HG02970 (cell line): ENCODE measurements at regions not wholly inside any gene's neighbourhood (a gene's known extent, or its start where the extent isn't known, plus 50 kb on each side); places are given as distances from the start of the nearest gene placed in this dataset.

Source experiments
- ATAC-seq: cut with Tn5 transposase; IDR thresholded peaks from one replicate; pipeline ENCODE4 v1.9.1; 2021; ENCODE audit warnings: mild to moderate bottlenecking, moderate library complexity, moderate number of reproducible peaks; ENCODE audit not compliant: unreplicated experiment, low FRiP score

DNA sequence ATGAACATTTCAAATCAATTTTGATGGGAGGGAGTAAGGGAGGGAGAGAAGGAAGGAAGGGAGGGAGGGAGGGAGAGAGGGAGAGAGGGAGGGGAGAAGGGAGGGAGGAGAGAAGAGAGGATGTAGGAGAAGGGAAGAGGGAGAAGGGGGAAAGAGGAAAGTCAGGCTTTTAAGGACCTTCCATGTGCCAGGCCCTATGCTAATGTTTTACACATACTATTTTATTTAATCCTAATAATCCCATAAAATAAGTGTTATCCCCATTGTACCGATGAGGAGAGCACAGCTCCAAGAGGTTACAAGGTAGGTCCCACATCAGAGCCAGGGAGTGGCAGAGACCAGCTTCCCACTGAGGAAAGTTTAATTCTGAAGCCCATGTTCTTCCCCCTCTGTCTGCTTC, 341.9 kb downstream of the RAB28 start:
- ATAC-seq, result no peak

- no peak for ATAC-seq
Measured at GRCh38 chr4:13137390-13137789, 346.8 kb downstream of the RAB28 start.

DNA sequence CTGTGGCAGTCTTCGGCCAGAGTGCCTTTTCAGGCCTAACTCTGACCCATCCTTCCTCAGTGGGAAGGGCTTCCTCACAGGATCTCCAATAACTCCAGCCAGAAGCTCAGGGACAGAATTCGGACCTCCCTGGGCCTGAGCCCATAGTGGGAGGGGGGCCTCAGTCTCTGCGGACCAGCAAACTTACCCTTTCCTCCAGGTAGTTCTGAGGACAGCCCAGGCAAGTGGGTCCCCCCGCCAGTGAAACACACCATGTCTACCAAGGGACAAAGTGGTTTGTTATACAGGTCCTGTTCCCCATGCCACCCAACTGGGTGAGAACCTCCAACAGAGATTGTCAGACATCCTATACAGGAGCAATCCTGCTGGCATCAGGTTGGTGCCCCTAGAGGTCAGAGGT, 350.4 kb downstream of the RAB28 start:
- ATAC-seq, result no peak

GRCh38 chr4:13130848-13131247, 353.3 kb downstream of the RAB28 start:
- ATAC-seq, result no peak

DNA sequence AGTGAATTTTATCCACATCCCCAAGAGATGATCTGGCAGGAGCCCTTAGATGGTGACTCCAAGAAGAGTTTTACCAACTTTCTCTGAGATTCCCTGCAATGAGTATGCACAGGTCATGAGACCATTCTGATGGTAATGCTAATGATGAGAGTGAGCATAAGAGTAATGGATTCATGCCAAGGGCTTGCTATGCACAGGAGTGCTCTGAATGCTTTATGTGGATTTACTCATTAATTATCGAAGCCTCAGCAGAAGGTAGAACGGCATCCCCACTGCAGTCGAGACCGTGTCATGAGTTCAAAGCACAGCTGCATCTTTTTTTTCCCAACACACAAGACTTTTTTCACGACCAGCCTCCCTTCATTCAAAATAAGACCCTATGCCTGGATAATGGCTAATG, 355.0 kb downstream of the RAB28 start:
- ATAC-seq, result no peak

- ATAC-seq, result no peak
Measured at GRCh38 chr4:13126976-13127910, 356.9 kb downstream of the RAB28 start.

- no peak for ATAC-seq
Measured at GRCh38 chr4:13118633-13119032, 365.5 kb downstream of the RAB28 start.

DNA sequence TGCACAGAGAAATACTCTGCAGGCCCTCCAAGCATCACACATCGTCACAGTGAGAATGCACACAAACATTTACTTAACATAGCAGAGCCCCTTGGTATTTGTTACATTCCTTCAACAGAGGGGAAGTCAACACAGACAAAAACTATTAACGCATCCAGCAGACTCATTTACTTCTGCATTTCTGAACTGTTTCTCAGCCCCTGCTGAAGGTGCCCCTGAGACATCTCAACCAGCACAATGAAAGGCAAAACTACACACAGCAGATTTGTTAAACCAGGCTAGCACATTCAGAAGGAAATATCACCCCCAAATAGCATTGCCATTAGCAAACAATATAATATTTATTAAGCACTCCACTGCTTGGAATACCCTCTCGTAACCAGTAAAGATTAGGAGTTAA, 367.0 kb downstream of the RAB28 start:
- ATAC-seq, result no peak

DNA sequence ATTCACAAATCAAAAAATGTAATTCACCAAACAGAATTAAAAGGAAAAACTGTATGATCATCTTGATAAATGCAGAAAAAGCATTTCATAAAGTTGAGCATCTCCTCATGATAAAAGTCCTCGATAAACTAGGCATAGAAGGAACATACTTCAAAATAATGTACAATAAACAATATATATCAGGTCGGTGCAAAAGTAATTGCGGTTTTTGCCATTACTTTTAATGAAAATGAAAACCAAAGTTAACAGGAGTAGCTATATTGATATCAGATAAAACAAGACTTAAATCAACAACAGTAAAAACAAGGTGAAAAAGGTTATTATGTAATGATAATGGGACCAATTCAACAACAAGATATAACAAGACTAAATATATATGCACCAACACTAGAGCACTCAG, 372.1 kb downstream of the RAB28 start:
- no peak for ATAC-seq

- no peak for ATAC-seq
Measured at GRCh38 chr4:13109536-13109935, 374.6 kb downstream of the RAB28 start.

GRCh38 chr4:13108096-13108495, 376.0 kb downstream of the RAB28 start:
- no peak for ATAC-seq

DNA sequence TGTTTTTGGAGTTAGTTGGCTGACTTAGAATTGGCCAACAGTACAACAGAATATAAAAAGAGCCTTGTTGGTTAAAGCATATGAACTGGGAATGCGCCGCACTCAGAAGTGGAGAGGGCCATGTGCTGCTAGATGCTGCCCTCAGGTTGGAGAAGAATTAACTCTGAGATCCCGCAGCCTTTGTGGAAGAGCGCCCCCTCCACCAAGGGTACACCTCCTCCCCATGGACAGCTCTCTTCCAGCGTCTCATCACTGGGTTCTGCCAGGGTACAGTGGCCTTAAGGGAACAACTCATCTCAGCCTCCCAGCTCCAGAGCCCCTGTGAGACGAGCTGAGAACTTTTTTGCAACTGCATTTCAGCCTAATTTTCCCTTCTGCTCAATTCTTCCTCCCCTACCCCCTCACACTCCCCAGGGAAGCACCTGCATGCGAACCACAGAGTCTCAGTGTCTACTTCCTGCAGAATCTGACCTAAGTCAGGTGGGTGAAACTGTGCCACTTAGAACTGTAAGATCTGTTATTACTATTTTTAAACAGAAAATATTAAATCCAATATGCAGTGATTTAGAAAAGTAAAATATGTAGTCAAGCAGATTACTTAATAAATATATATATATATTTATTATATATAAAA, 380.6 kb downstream of the RAB28 start:
- no peak for ATAC-seq

- ATAC-seq, result no peak
Measured at GRCh38 chr4:13102092-13102742, 381.9 kb downstream of the RAB28 start.

- no peak for ATAC-seq
Measured at GRCh38 chr4:13097971-13098370, 386.2 kb downstream of the RAB28 start.

GRCh38 chr4:13095722-13096121, 388.4 kb downstream of the RAB28 start:
- ATAC-seq, result no peak

GRCh38 chr4:13093170-13093569, 391.0 kb downstream of the RAB28 start:
- ATAC-seq, result no peak

DNA sequence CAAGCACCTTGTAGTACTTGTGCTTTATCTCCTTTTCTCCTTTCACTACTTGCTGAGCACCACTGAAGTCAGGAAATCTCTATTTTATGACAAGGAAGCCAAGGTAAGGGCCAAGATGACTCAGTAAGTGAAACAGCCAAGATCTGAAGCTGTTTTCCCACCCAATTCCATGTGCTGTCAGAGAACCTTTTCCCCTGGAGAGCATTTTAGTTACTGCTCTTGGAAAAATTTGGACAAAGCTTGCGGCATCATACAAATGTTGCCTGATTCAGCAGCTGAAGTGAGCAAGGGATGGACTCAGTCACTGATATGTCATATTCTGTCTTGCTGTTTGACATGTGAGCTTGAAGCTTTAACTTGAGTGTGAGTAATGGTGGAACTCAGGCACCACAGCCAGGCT, 391.4 kb downstream of the RAB28 start:
- ATAC-seq, result no peak

GRCh38 chr4:13089659-13089998, 394.5 kb downstream of the RAB28 start:
- no peak for ATAC-seq

GRCh38 chr4:13088726-13089658, 395.1 kb downstream of the RAB28 start:
- no peak for ATAC-seq

- ATAC-seq, result no peak
Measured at GRCh38 chr4:13087041-13087440, 397.1 kb downstream of the RAB28 start.
